ENCODE measurements at regions not wholly inside any gene's neighbourhood (a gene's known extent, or its start where the extent isn't known, plus 50 kb on each side); places are given as distances from the start of the nearest gene placed in this dataset.

DNA sequence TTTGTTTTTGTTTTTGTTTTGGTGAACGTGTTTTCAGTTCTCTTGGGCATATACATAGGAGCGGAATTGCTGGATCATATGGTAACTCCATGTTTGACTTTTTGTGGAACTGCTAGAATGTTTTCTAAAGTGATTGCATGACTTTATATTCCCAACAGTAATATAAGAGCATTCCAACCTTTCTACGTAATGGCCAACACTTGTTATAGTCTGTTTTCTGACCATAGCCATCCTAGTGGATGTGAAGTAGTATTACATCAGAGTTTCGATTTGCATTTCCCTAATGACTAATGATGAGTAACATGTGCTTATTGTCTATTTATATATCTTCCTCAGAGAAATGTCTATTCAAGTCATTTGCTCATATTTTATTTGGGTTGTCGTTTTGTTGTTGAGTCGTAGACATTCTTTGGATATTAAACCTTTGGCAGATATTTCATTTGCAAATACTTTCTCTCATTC lies 268.7 kb downstream of the AEBP2 start:
- no peak for TF ChIP-seq POLR2A (IDR thresholded peaks at IDR 0.05)
- TF ChIP-seq, protein P1, sequence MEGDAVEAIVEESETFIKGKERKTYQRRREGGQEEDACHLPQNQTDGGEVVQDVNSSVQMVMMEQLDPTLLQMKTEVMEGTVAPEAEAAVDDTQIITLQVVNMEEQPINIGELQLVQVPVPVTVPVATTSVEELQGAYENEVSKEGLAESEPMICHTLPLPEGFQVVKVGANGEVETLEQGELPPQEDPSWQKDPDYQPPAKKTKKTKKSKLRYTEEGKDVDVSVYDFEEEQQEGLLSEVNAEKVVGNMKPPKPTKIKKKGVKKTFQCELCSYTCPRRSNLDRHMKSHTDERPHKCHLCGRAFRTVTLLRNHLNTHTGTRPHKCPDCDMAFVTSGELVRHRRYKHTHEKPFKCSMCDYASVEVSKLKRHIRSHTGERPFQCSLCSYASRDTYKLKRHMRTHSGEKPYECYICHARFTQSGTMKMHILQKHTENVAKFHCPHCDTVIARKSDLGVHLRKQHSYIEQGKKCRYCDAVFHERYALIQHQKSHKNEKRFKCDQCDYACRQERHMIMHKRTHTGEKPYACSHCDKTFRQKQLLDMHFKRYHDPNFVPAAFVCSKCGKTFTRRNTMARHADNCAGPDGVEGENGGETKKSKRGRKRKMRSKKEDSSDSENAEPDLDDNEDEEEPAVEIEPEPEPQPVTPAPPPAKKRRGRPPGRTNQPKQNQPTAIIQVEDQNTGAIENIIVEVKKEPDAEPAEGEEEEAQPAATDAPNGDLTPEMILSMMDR (IDR thresholded peaks at IDR 0.05) = no peak

Data from Peyer's patch (tissue), 4 donors.